OCI-LY1 (cell line): ENCODE measurements at regions not wholly inside any gene's neighbourhood (a gene's known extent, or its start where the extent isn't known, plus 50 kb on each side); places are given as distances from the start of the nearest gene placed in this dataset.

Source experiments
- H2AFZ ChIP-seq: fragments of 200-600 bp; sonication (generic), shearing (Covaris generic); 2 replicates; pipeline ENCODE4 v1.6.0; 2014; ENCODE audit warnings: antibody characterized with exemption, mild to moderate bottlenecking, low read length
- H3F3A ChIP-seq: fragments of 200-600 bp; sonication (generic), shearing (Covaris generic); 2 replicates; pipeline ENCODE4 v1.6.0; 2014; ENCODE audit warnings: mild to moderate bottlenecking, antibody characterized with exemption, low read length, moderate library complexity; ENCODE audit not compliant: insufficient read depth
- H3K27ac ChIP-seq: fragments of 200-600 bp; sonication (generic); 2 replicates; pipeline ENCODE4 v1.5.1; 2014; ENCODE audit warnings: low read length, mixed run types, mild to moderate bottlenecking, low read depth; ENCODE audit not compliant: poor library complexity, severe bottlenecking
- H3K27me3 ChIP-seq: fragments of 200-600 bp; sonication (generic); 2 replicates; pipeline ENCODE4 v1.6.0; 2014; ENCODE audit warnings: antibody characterized with exemption, mild to moderate bottlenecking, low read length, moderate library complexity; ENCODE audit not compliant: insufficient read depth
- H3K36me3 ChIP-seq: fragments of 200-600 bp; sonication (generic); 2 replicates; pipeline ENCODE4 v1.6.1; 2014; ENCODE audit warnings: mild to moderate bottlenecking, antibody characterized with exemption, low read length, moderate library complexity, mixed read lengths; ENCODE audit not compliant: insufficient read depth
- H3K4me1 ChIP-seq: fragments of 200-600 bp; sonication (generic); 2 replicates; pipeline ENCODE4 v1.5.1; 2014; ENCODE audit warnings: mild to moderate bottlenecking, low read length, moderate library complexity; ENCODE audit not compliant: insufficient read depth, severe bottlenecking
- H3K4me2 ChIP-seq: fragments of 200-600 bp; sonication (generic), shearing (Covaris generic); 2 replicates; pipeline ENCODE4 v1.6.1; 2014; ENCODE audit warnings: low read length
- H3K4me3 ChIP-seq: fragments of 200-600 bp; sonication (generic); 2 replicates; pipeline ENCODE4 v1.5.1; 2014; ENCODE audit warnings: low read length, low read depth, mild to moderate bottlenecking, mixed read lengths; ENCODE audit not compliant: poor library complexity, severe bottlenecking
- H3K79me2 ChIP-seq: fragments of 200-600 bp; shearing (Covaris generic); 2 replicates; pipeline ENCODE4 v1.6.1; 2016; ENCODE audit warnings: mixed run types, low read length, mixed read lengths; ENCODE audit not compliant: insufficient read depth
- H3K9ac ChIP-seq: fragments of 200-600 bp; sonication (generic), shearing (Covaris generic); 2 replicates; pipeline ENCODE4 v1.6.1; 2014; ENCODE audit warnings: mild to moderate bottlenecking, low read length, mixed read lengths
- H3K9me2 ChIP-seq: fragments of 200-600 bp; sonication (generic), shearing (Covaris generic); 2 replicates; pipeline ENCODE4 v1.6.1; 2014; ENCODE audit warnings: low read depth, mild to moderate bottlenecking, low read length, mixed read lengths
- H3K9me3 ChIP-seq: fragments of 200-600 bp; shearing (Covaris generic); 2 replicates; pipeline ENCODE4 v1.6.1; 2014; ENCODE audit warnings: low read length, mixed read lengths
- H4K20me1 ChIP-seq: fragments of 200-600 bp; sonication (generic), shearing (Covaris generic); 2 replicates; pipeline ENCODE4 v1.6.0; 2016; ENCODE audit warnings: mild to moderate bottlenecking, low read length; ENCODE audit not compliant: insufficient read depth
- CTCF ChIP-seq: fragments of 200-600 bp; sonication (generic), shearing (Covaris generic); IDR thresholded peaks from 2 replicates; pipeline ENCODE4 v1.5.1; 2017; ENCODE audit warnings: mild to moderate bottlenecking, antibody characterized with exemption, low read length, moderate library complexity, mixed read lengths
- EZH2 ChIP-seq: fragments of 200-600 bp; sonication (generic), shearing (Covaris generic); IDR thresholded peaks from 2 replicates; pipeline ENCODE4 v1.8.0; 2017; ENCODE audit warnings: borderline replicate concordance, mixed run types, mild to moderate bottlenecking, antibody characterized with exemption, low read length, moderate library complexity, mixed read lengths

- Histone ChIP-seq H3K4me2 (no peak overlapping the region), H3K36me3 (no peaks in the 10 kb centered on the region), H3K4me3 (no peak overlapping the region), H3K79me2 (no peaks in the 10 kb centered on the region), H3K4me1 (no peaks in the 10 kb centered on the region), H3K9ac (no peak overlapping the region), H3K9me2 (no peaks in the 10 kb centered on the region), H3F3A (no peaks in the 10 kb centered on the region), H4K20me1 (no peaks in the 10 kb centered on the region), H3K9me3 (no peaks in the 10 kb centered on the region), H3K27ac (no peak overlapping the region), H3K27me3 (no peaks in the 10 kb centered on the region), H2AFZ (no peak overlapping the region)
- TF ChIP-seq EZH2 (no peak), CTCF (no peak)
Observed at GRCh38 chr15:92231461-92231860, 162.2 kb upstream of the ST8SIA2 start.

GRCh38 chr15:92232317-92232716 is 161.4 kb upstream of the ST8SIA2 start:
- H3K36me3 ChIP-seq = no peaks in the 10 kb centered on the region
- no peaks in the 10 kb centered on the region for H3K79me2 ChIP-seq
- no peak overlapping the region for H3K9ac ChIP-seq
- no peak overlapping the region for H2AFZ ChIP-seq
- no peaks in the 10 kb centered on the region for H3F3A ChIP-seq
- H4K20me1 ChIP-seq = no peaks in the 10 kb centered on the region
- no peaks in the 10 kb centered on the region for H3K4me1 ChIP-seq
- H3K9me2 ChIP-seq = no peaks in the 10 kb centered on the region
- no peak overlapping the region for H3K4me2 ChIP-seq
- H3K27me3 ChIP-seq = no peaks in the 10 kb centered on the region
- no peak overlapping the region for H3K27ac ChIP-seq
- no peak overlapping the region for H3K4me3 ChIP-seq
- no peaks in the 10 kb centered on the region for H3K9me3 ChIP-seq
- no peak for TF ChIP-seq EZH2
- TF ChIP-seq CTCF = no peak

DNA sequence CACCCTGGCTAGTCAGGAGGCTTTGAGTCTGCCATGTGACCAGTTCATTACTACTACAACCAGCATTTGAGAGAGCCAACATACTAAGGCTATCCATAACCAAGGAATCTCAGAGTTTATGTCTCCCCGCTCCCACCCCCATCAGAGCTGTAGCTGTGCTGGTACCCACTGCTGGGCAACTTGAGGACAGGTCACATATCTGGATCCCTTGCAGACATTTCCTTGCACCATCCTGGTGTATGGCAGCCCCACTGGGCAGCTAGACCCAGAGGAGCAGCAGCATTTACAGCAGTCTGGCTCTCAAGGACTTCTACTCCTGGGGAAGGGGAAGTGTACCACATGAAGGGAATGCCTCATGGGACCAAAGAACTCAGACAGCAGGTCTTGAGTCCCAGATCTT is 160.8 kb upstream of the ST8SIA2 start:
- no peak overlapping the region for H3K4me3 ChIP-seq
- no peaks in the 10 kb centered on the region for H3K79me2 ChIP-seq
- H4K20me1 ChIP-seq = no peaks in the 10 kb centered on the region
- TF ChIP-seq CTCF (no peak), EZH2 (no peak)
- H3K27ac ChIP-seq = no peak overlapping the region
- H3K36me3 ChIP-seq = no peaks in the 10 kb centered on the region
- no peaks in the 10 kb centered on the region for H3K9me2 ChIP-seq
- no peaks in the 10 kb centered on the region for H3F3A ChIP-seq
- H3K9me3 ChIP-seq = no peaks in the 10 kb centered on the region
- no peak overlapping the region for H3K9ac ChIP-seq
- no peak overlapping the region for H3K4me2 ChIP-seq
- H3K4me1 ChIP-seq = no peaks in the 10 kb centered on the region
- H2AFZ ChIP-seq = no peak overlapping the region
- no peaks in the 10 kb centered on the region for H3K27me3 ChIP-seq
